ENCODE measurements at regions not wholly inside any gene's neighbourhood (a gene's known extent, or its start where the extent isn't known, plus 50 kb on each side); places are given as distances from the start of the nearest gene placed in this dataset.

GRCh38 chr13:47521890-47522487, 479.1 kb downstream of the SUCLA2 start:
- Histone ChIP-seq H3K4me3 (replicated peaks in 1 of 3; ENCODE audit: insufficient read depth in 1 of 3, low read depth in 1 of 3, low read length in 3 of 3) (no peak overlapping the region), H3K9me3 (replicated peaks; ENCODE audit: control insufficient read depth, insufficient read depth, low read length) (peaks cover 2% of the 10 kb centered on the region), H3K36me3 (ENCODE audit: control insufficient read depth in 2 of 2, extremely low read depth in 1 of 2, insufficient read depth in 2 of 2, low read length in 2 of 2) (no peaks in the 10 kb centered on the region), H3K79me2 (ENCODE audit: control insufficient read depth, insufficient read depth, low read length) (no peaks in the 10 kb centered on the region), H3K9me1 (replicated peaks; ENCODE audit: control insufficient read depth, extremely low read depth, insufficient read depth, low read length) (no peaks in the 10 kb centered on the region), H3K4me2 (ENCODE audit: insufficient read depth, low read length) (no peak overlapping the region), H3K27ac (ENCODE audit: insufficient read depth, low read depth, low read length) (no peak overlapping the region), H3K4me1 (ENCODE audit: control insufficient read depth, extremely low read depth, insufficient read depth, low read length) (no peaks in the 10 kb centered on the region), H2AFZ (ENCODE audit: low read depth, low read length) (no peak overlapping the region), H3K9ac (replicated peaks; ENCODE audit: extremely low read depth, insufficient read depth, low read length) (no peak overlapping the region), H3K27me3 (ENCODE audit: control insufficient read depth in 2 of 2, insufficient read depth in 2 of 2, low read length in 2 of 2) (no peaks in the 10 kb centered on the region), H4K20me1 (replicated peaks; ENCODE audit: control insufficient read depth, extremely low read depth, insufficient read depth, low read length) (no peaks in the 10 kb centered on the region)
- BruUV-seq (replicated peaks): no TSS peak
- no peak for TF ChIP-seq MYC (IDR thresholded peaks at IDR 0.05; ENCODE audit: low read depth, low read length)
- no peak for TF ChIP-seq POLR2AphosphoS5 (IDR thresholded peaks at IDR 0.05; ENCODE audit: insufficient read depth, low read depth, low read length)
- TF ChIP-seq POLR2A (IDR thresholded peaks at IDR 0.05; ENCODE audit: low read depth, low read length): no peak
- no peak for TF ChIP-seq GATA2 (IDR thresholded peaks at IDR 0.05; ENCODE audit: insufficient read depth, insufficient read length, low read depth, low read length)
- no peak for TF ChIP-seq CTCF (IDR thresholded peaks at IDR 0.05; ENCODE audit: extremely low read depth in 1 of 2, insufficient read depth in 1 of 2, low read depth in 1 of 2, low read length in 2 of 2)
- TF ChIP-seq EZH2 (IDR thresholded peaks at IDR 0.05; ENCODE audit: borderline replicate concordance, low read depth, low read length, severe bottlenecking): no peak
- no peak for TF ChIP-seq JUN (IDR thresholded peaks at IDR 0.05; ENCODE audit: borderline replicate concordance, insufficient read depth, insufficient read length, low read depth)
- TF ChIP-seq FOS (IDR thresholded peaks at IDR 0.05; ENCODE audit: borderline replicate concordance, insufficient read depth, low read length): no peak
- no peak for TF ChIP-seq MAX (IDR thresholded peaks at IDR 0.05; ENCODE audit: insufficient read depth, insufficient read length)
- CTCF ChIA-PET: no interaction called here
- POLR2A ChIA-PET: no interaction called here
- FAIRE-seq (no peak), DNase-seq (ENCODE audit: low read depth, low spot score) (no peak)
- intact Hi-C loops (cut with micrococcal nuclease): no loop called here
- dilution Hi-C loops (cut with MboI; ENCODE audit: extremely low pct_ligation_motif_present, low sequenced_read_pairs): no loop called here
